CD14-positive monocyte (primary cell): ENCODE measurements at regions not wholly inside any gene's neighbourhood (a gene's known extent, or its start where the extent isn't known, plus 50 kb on each side); places are given as distances from the start of the nearest gene placed in this dataset.

ENCODE experiments used
- DNase-seq, 3 donors: peaks; one replicate each; pipeline ENCODE4 v3.0.0-alpha.2; 2011 to 2022
- H2AFZ ChIP-seq: 2 replicates; pipeline ENCODE4 v1.6.0; 2012; ENCODE audit warnings: mild to moderate bottlenecking, low read depth, low read length, inconsistent platforms; ENCODE audit not compliant: insufficient read depth, poor library complexity, severe bottlenecking
- H3K27ac ChIP-seq, 2 donors: 1 replicate in 1 of 2; 2 replicates in 1 of 2; pipeline ENCODE4 v1.5.1; 2012 to 2013; ENCODE audit warnings: low read length in 2 of 2, control low read depth in 1 of 2, inconsistent platforms in 1 of 2, low read depth in 1 of 2, mild to moderate bottlenecking in 1 of 2
- H3K27me3 ChIP-seq, 2 donors: one replicate each; pipeline versions ENCODE4 v1.6.0 to v1.6.1; 2011 to 2013; ENCODE audit warnings: low read length in 2 of 2; ENCODE audit not compliant: control insufficient read depth in 2 of 2, insufficient read depth in 2 of 2
- H3K36me3 ChIP-seq, 2 donors: replicated peaks in 1 of 2; 1 replicate in 1 of 2; 2 replicates in 1 of 2; pipeline versions ENCODE4 v1.5.1 to v1.6.1; 2012 to 2013; ENCODE audit warnings: low read length in 2 of 2, control low read depth in 1 of 2, inconsistent platforms in 1 of 2, mild to moderate bottlenecking in 1 of 2; ENCODE audit not compliant: insufficient read depth in 2 of 2, control insufficient read depth in 1 of 2
- H3K4me1 ChIP-seq, 2 donors: 1 replicate in 1 of 2; 2 replicates in 1 of 2; pipeline versions ENCODE4 v1.5.1 to v1.6.1; 2012 to 2013; ENCODE audit warnings: low read length in 2 of 2, control low read depth in 1 of 2, inconsistent platforms in 1 of 2, mild to moderate bottlenecking in 1 of 2, moderate library complexity in 1 of 2; ENCODE audit not compliant: insufficient read depth in 2 of 2, control insufficient read depth in 1 of 2
- H3K4me2 ChIP-seq: replicated peaks from 2 replicates; pipeline ENCODE3; 2012; ENCODE audit warnings: low read length, moderate library complexity, mild to moderate bottlenecking; ENCODE audit not compliant: poor library complexity, severe bottlenecking; ENCODE audit errors: extremely low read depth
- H3K4me3 ChIP-seq, 3 experiments: fragments of 200-600 bp in 1 of 3; sonication (generic) in 1 of 3; replicated peaks in 1 of 3; 1 replicate in 2 of 3; 2 replicates in 1 of 3; pipeline ENCODE4 v1.5.1; 2011 to 2013; ENCODE audit warnings: low read length in 3 of 3, mild to moderate bottlenecking in 3 of 3, control low read depth in 2 of 3, low read depth in 2 of 3, inconsistent platforms in 1 of 3, moderate library complexity in 1 of 3
- H3K79me2 ChIP-seq: 2 replicates; pipeline ENCODE4 v1.6.0; 2012; ENCODE audit warnings: mild to moderate bottlenecking, control low read depth, inconsistent platforms, low read length, moderate library complexity; ENCODE audit not compliant: insufficient read depth
- H3K9ac ChIP-seq: 2 replicates; pipeline ENCODE4 v1.6.0; 2017; ENCODE audit warnings: low read length, mild to moderate bottlenecking; ENCODE audit not compliant: insufficient read depth, poor library complexity, severe bottlenecking
- H3K9me3 ChIP-seq, 2 donors: replicated peaks in 1 of 2; 1 replicate in 1 of 2; 2 replicates in 1 of 2; pipeline versions ENCODE4 v1.5.1 to v1.6.1; 2012 to 2013; ENCODE audit warnings: low read length in 2 of 2, control low read depth in 1 of 2; ENCODE audit not compliant: control insufficient read depth in 1 of 2, insufficient read depth in 1 of 2
- H4K20me1 ChIP-seq: 2 replicates; pipeline ENCODE4 v1.6.0; 2012; ENCODE audit warnings: mild to moderate bottlenecking, low read length, control low read depth, moderate library complexity; ENCODE audit not compliant: insufficient read depth
- H3K27ac Mint-ChIP-seq, 7 donors: one replicate each; pipeline ENCODE4 v1.8.0; 2020; ENCODE audit warnings: mild to moderate bottlenecking in 7 of 7, mixed read lengths in 7 of 7, moderate library complexity in 6 of 7, inconsistent platforms in 2 of 7
- H3K27me3 Mint-ChIP-seq, 3 donors: one replicate each; pipeline ENCODE4 v1.8.0; 2021 to 2022; ENCODE audit warnings: low read depth in 3 of 3, mild to moderate bottlenecking in 3 of 3, mixed read lengths in 3 of 3, moderate library complexity in 3 of 3, inconsistent platforms in 1 of 3
- H3K36me3 Mint-ChIP-seq, 2 donors: one replicate each; pipeline ENCODE4 v1.8.0; 2020; ENCODE audit warnings: mixed read lengths in 2 of 2, inconsistent platforms in 1 of 2, mild to moderate bottlenecking in 1 of 2
- H3K4me1 Mint-ChIP-seq: one replicate; pipeline ENCODE4 v1.8.0; 2020; ENCODE audit warnings: mild to moderate bottlenecking, mixed read lengths
- H3K4me3 Mint-ChIP-seq, 2 donors: one replicate each; pipeline ENCODE4 v1.8.0; 2020; ENCODE audit warnings: mild to moderate bottlenecking in 2 of 2, mixed read lengths in 2 of 2, moderate library complexity in 1 of 2
- H3K9me3 Mint-ChIP-seq, 7 donors: one replicate each; pipeline ENCODE4 v1.8.0; 2020 to 2022; ENCODE audit warnings: mixed read lengths in 7 of 7, mild to moderate bottlenecking in 6 of 7, moderate library complexity in 6 of 7, inconsistent platforms in 2 of 7
- WGBS: methylation state at CpG from one replicate; pipeline ENCODE4 v1.1.5; 2013; ENCODE audit warnings: missing lambda C conversion rate; ENCODE audit not compliant: insufficient coverage; 5-methylcytosine and 5-hydroxymethylcytosine counted together
- intact Hi-C, 2 donors: fragments of 100-400 bp; cut with micrococcal nuclease; formaldehyde crosslinking; loops; one replicate each; pipeline versions ENCODE4 v1.15.0 to v1.15.1; 2023
- TF ChIP-seq, protein P1 (sequence below): fragments of 200-600 bp; IDR thresholded peaks from one replicate; pipeline ENCODE4 v1.8.0; 2022; ENCODE audit warnings: antibody characterized with exemption, mild to moderate bottlenecking

DNA sequence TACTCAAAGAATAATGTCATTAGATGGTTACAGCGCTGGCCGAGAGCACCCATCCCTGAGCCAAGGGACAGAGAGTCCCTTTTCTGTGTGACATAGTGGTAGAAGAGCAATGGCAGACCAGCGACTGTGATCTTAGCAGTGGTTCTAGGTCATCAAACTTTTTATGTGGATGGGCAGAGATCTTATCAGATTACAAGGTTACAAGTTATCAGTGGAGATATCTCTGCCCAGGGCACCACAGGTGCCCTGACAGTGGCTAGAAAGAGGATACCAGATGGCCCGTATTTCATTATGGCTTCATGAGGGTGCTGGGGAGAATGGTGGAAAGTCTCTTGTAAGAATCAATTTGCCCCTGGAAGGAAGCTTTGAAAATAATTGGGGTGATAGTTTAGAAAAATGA is 62.7 kb downstream of the CYCS start:
- Histone ChIP-seq H3K4me1 (no peaks in the 10 kb centered on the region), H3K36me3 (no peaks in the 10 kb centered on the region), H3K4me2 (no peak overlapping the region), H3K4me3 (no peak overlapping the region), H3K9me3 (no peaks in the 10 kb centered on the region), H3K9ac (no peak overlapping the region), H4K20me1 (no peaks in the 10 kb centered on the region), H2AFZ (no peak overlapping the region), H3K27me3 (no peaks in the 10 kb centered on the region), H3K27ac (no peak overlapping the region), H3K79me2 (no peaks in the 10 kb centered on the region)
- Mint-ChIP-seq H3K27ac (no peak overlapping the region), H3K9me3 (peaks cover 0 to 2% (median 0%) of the 10 kb centered on the region in 7 donors), H3K36me3 (no peaks in the 10 kb centered on the region), H3K4me1 (no peaks in the 10 kb centered on the region), H3K27me3 (peaks cover 3 to 5% (median 4%) of the 10 kb centered on the region in 3 donors), H3K4me3 (no peak overlapping the region)
- intact Hi-C loops: no loop called here
- no peak for DNase-seq
- TF ChIP-seq, protein P1, sequence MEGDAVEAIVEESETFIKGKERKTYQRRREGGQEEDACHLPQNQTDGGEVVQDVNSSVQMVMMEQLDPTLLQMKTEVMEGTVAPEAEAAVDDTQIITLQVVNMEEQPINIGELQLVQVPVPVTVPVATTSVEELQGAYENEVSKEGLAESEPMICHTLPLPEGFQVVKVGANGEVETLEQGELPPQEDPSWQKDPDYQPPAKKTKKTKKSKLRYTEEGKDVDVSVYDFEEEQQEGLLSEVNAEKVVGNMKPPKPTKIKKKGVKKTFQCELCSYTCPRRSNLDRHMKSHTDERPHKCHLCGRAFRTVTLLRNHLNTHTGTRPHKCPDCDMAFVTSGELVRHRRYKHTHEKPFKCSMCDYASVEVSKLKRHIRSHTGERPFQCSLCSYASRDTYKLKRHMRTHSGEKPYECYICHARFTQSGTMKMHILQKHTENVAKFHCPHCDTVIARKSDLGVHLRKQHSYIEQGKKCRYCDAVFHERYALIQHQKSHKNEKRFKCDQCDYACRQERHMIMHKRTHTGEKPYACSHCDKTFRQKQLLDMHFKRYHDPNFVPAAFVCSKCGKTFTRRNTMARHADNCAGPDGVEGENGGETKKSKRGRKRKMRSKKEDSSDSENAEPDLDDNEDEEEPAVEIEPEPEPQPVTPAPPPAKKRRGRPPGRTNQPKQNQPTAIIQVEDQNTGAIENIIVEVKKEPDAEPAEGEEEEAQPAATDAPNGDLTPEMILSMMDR: no peak
- WGBS: 78% methylated on average over 3 of the region's 4 CpGs

DNA sequence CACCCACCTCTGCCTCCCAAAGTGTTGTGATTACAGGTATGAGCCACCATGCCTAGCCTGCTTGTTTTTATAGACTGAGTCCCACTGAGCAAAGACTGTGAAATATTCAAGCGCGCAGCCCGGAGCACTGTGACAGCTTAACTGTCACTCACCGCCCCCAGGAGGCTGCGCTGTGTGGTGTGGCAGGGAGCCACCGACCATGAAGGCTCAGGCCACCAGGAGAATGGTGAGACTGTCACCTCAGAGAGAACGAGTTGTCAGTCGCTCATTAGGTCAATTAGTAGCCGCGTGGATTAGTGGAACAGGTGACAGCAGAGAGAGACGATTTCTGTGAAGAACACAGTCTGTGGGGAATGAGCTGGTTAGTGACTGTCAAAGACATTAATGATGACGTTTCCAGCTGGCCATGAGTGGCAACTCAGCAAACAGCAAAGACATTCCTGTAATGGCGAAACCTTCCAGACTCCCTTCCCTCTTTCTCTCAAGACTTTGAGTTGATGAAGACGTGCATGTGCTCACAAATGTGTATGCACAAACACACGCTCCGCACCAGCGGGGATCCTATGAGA is 64.5 kb downstream of the CYCS start:
- Histone ChIP-seq H3K79me2 (no peaks in the 10 kb centered on the region), H3K9me3 (no peaks in the 10 kb centered on the region), H3K4me3 (no peak overlapping the region), H3K27me3 (no peaks in the 10 kb centered on the region), H3K27ac (no peak overlapping the region), H3K36me3 (no peaks in the 10 kb centered on the region), H3K4me1 (no peaks in the 10 kb centered on the region), H2AFZ (no peak overlapping the region), H3K4me2 (no peak overlapping the region), H4K20me1 (no peaks in the 10 kb centered on the region), H3K9ac (no peak overlapping the region)
- Mint-ChIP-seq H3K27ac (peak overlapping the region in 1 of 7 donors; percentile 9), H3K4me3 (no peak overlapping the region), H3K27me3 (peaks cover 3 to 5% (median 4%) of the 10 kb centered on the region in 3 donors), H3K9me3 (peaks cover 0 to 3% (median 0%) of the 10 kb centered on the region in 7 donors), H3K4me1 (no peaks in the 10 kb centered on the region), H3K36me3 (no peaks in the 10 kb centered on the region)
- no peak for DNase-seq
- WGBS: 93% methylated on average over 13 of the region's 17 CpGs
- TF ChIP-seq, protein P1: no peak
- intact Hi-C loops: no loop called here
